SK-N-SH (cell line): ENCODE measurements at regions not wholly inside any gene's neighbourhood (a gene's known extent, or its start where the extent isn't known, plus 50 kb on each side); places are given as distances from the start of the nearest gene placed in this dataset.
"Not testable (repeated sequence)": the region's sequence is repeated elsewhere in the genome, so short reads cannot be mapped to it uniquely, and the experiment has no call there.

Experiments used
- CTCF ChIA-PET: fragments of 300-600, 350-600 bp; formaldehyde crosslinking; extraction: SDS; loops from one replicate; lab custom pipeline; 2021; lab: Yijun Ruan, JAX
- POLR2A ChIA-PET: fragments of 350-600 bp; sonication (Branson Sonifier 250); formaldehyde crosslinking; extraction: SDS; loops from one replicate; lab custom pipeline; 2020; ENCODE audit warnings: antibody characterized with exemption, inconsistent platforms; lab: Yijun Ruan, JAX
- DNase-seq: peaks from one replicate; pipeline ENCODE4 v3.0.0; 2012
- H2AFZ ChIP-seq: fragments of 200-600 bp; sonication (generic); 2 replicates; pipeline ENCODE4 v1.8.1; 2016; ENCODE audit warnings: antibody characterized with exemption, mild to moderate bottlenecking, low read depth
- H3F3A ChIP-seq: fragments of 200-600 bp; sonication (generic); replicated peaks from 2 replicates; pipeline ENCODE3; 2016; ENCODE audit warnings: antibody characterized with exemption, mild to moderate bottlenecking; ENCODE audit not compliant: insufficient read depth
- H3K27ac ChIP-seq, 2 experiments: fragments of 200-500 bp in 1 of 2; fragments of 200-600 bp in 1 of 2; sonication (Bioruptor generic) in 1 of 2; sonication (generic), shearing (Covaris generic) in 1 of 2; 2 replicates each; pipeline versions ENCODE4 v1.5.1 to v1.6.1; 2014 to 2016; ENCODE audit warnings: low read depth in 2 of 2, inconsistent platforms in 1 of 2, low read length in 1 of 2, mild to moderate bottlenecking in 1 of 2, mixed read lengths in 1 of 2
- H3K27me3 ChIP-seq: fragments of 200-600 bp; sonication (generic), shearing (Covaris generic); 2 replicates; pipeline ENCODE4 v1.6.1; 2016; ENCODE audit warnings: mixed run types; ENCODE audit not compliant: insufficient read depth
- H3K36me3 ChIP-seq, 2 experiments: fragments of 200-500 bp in 1 of 2; fragments of 200-600 bp in 1 of 2; sonication (Bioruptor generic) in 1 of 2; sonication (generic) in 1 of 2; replicated peaks in 1 of 2; 2 replicates each; pipeline versions ENCODE3 to v1.5.1; 2014 to 2016; ENCODE audit warnings: low read length in 1 of 2, mild to moderate bottlenecking in 1 of 2; ENCODE audit not compliant: insufficient read depth in 2 of 2, control insufficient read depth in 1 of 2
- H3K4me1 ChIP-seq, 2 experiments: fragments of 200-500 bp in 1 of 2; fragments of 200-600 bp in 1 of 2; sonication (Bioruptor generic) in 1 of 2; sonication (generic), shearing (Covaris generic) in 1 of 2; 2 replicates each; pipeline versions ENCODE4 v1.5.1 to v1.6.1; 2014 to 2016; ENCODE audit warnings: low read depth in 1 of 2, low read length in 1 of 2, mixed run types in 1 of 2; ENCODE audit not compliant: insufficient read depth in 2 of 2, control insufficient read depth in 1 of 2
- H3K4me2 ChIP-seq: fragments of 200-600 bp; sonication (generic), shearing (Covaris generic); 2 replicates; pipeline ENCODE4 v1.6.1; 2017; ENCODE audit warnings: mixed run types
- H3K4me3 ChIP-seq, 2 experiments: fragments of 200-500 bp in 1 of 2; fragments of 200-600 bp in 1 of 2; sonication (Bioruptor generic) in 1 of 2; sonication (generic), shearing (Covaris generic) in 1 of 2; 2 replicates each; pipeline versions ENCODE4 v1.5.1 to v1.8.1; 2014 to 2016; ENCODE audit warnings: low read depth in 2 of 2, inconsistent platforms in 1 of 2, low read length in 1 of 2, mild to moderate bottlenecking in 1 of 2, mixed read lengths in 1 of 2, moderate library complexity in 1 of 2
- H3K79me2 ChIP-seq: fragments of 200-600 bp; sonication (generic); 2 replicates; pipeline ENCODE4 v1.8.1; 2017; ENCODE audit warnings: mild to moderate bottlenecking; ENCODE audit not compliant: insufficient read depth
- H3K9ac ChIP-seq: fragments of 200-600 bp; sonication (generic); 2 replicates; pipeline ENCODE4 v1.6.1; 2017; ENCODE audit warnings: mixed run types
- H3K9me2 ChIP-seq: fragments of 200-600 bp; sonication (generic); 2 replicates; pipeline ENCODE4 v1.6.1; 2017; ENCODE audit warnings: mixed run types
- H3K9me3 ChIP-seq: fragments of 200-600 bp; sonication (generic); 2 replicates; pipeline ENCODE4 v1.6.1; 2017; ENCODE audit warnings: mixed run types, mild to moderate bottlenecking, moderate library complexity
- H4K20me1 ChIP-seq: fragments of 200-600 bp; sonication (generic); 2 replicates; pipeline ENCODE4 v1.6.1; 2017; ENCODE audit warnings: mild to moderate bottlenecking, mixed run types; ENCODE audit not compliant: insufficient read depth
- CHD2 ChIP-seq: fragments of 150-350 bp; IDR thresholded peaks from 2 replicates; pipeline ENCODE4 v1.6.1; 2018; ENCODE audit warnings: low read length; ENCODE audit not compliant: partially characterized antibody
- FOSL2 ChIP-seq: IDR thresholded peaks from 2 replicates; pipeline ENCODE4 v1.4.0; 2012; ENCODE audit warnings: low read depth, mild to moderate bottlenecking, moderate library complexity, borderline replicate concordance
- FOXM1 ChIP-seq: IDR thresholded peaks from 2 replicates; pipeline ENCODE4 v1.4.0; 2012; ENCODE audit warnings: low read depth, mild to moderate bottlenecking
- MEF2A ChIP-seq: IDR thresholded peaks from 2 replicates; pipeline ENCODE4 v1.4.0; 2012; ENCODE audit warnings: low read depth, borderline replicate concordance
- MXI1 ChIP-seq: IDR thresholded peaks from 2 replicates; pipeline ENCODE4 v1.6.1; 2012; ENCODE audit warnings: mild to moderate bottlenecking, low read depth, low read length, improper control_type of control experiment
- NFIC ChIP-seq: IDR thresholded peaks from 2 replicates; pipeline ENCODE4 v1.4.0; 2012; ENCODE audit warnings: borderline replicate concordance
- RAD21 ChIP-seq: IDR thresholded peaks from 2 replicates; pipeline ENCODE4 v1.6.1; 2012; ENCODE audit warnings: mild to moderate bottlenecking, low read length
- REST ChIP-seq: IDR thresholded peaks from 2 replicates; pipeline ENCODE4 v1.6.1; 2012; ENCODE audit warnings: mild to moderate bottlenecking, low read depth, low read length, moderate library complexity
- RFX5 ChIP-seq: IDR thresholded peaks from 2 replicates; pipeline ENCODE4 v1.6.1; 2012; ENCODE audit warnings: mild to moderate bottlenecking, improper control_type of control experiment, low read length
- SIN3A ChIP-seq: IDR thresholded peaks from 2 replicates; pipeline ENCODE4 v1.6.1; 2012; ENCODE audit warnings: low read depth, mild to moderate bottlenecking, low read length, moderate library complexity, borderline replicate concordance
- TCF12 ChIP-seq: IDR thresholded peaks from 2 replicates; pipeline ENCODE4 v1.4.0; 2012
- TEAD4 ChIP-seq: IDR thresholded peaks from 2 replicates; pipeline ENCODE4 v1.4.0; 2012; ENCODE audit warnings: mild to moderate bottlenecking, borderline replicate concordance; ENCODE audit not compliant: insufficient read depth
- WGBS: methylation state at CpG from one replicate; pipeline ENCODE4 v1.1.6; 2017; ENCODE audit warnings: low lambda C conversion rate; 5-methylcytosine and 5-hydroxymethylcytosine counted together
- TF ChIP-seq, protein P1 (sequence below): IDR thresholded peaks from 2 replicates; pipeline ENCODE4 v1.4.0; 2012; ENCODE audit warnings: low read depth
- TF ChIP-seq, protein P2 (sequence below): fragments of 150-350 bp; IDR thresholded peaks from 2 replicates; pipeline ENCODE4 v1.6.1; 2016; ENCODE audit warnings: mild to moderate bottlenecking, low read depth, low read length

GRCh38 chr18:75962036-75962572 lies 532.9 kb downstream of the ZNF516 start:
- 46% methylated on average over 7 of the region's 7 CpGs for WGBS
- TF ChIP-seq, protein P1, sequence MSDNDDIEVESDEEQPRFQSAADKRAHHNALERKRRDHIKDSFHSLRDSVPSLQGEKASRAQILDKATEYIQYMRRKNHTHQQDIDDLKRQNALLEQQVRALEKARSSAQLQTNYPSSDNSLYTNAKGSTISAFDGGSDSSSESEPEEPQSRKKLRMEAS: no peak
- no peak for TF ChIP-seq TEAD4
- TF ChIP-seq, all 33 proteins: peak for 0

GRCh38 chr18:75960356-75960755 lies 532.9 kb upstream of the SMIM21 start:
- POLR2A ChIA-PET, H3K4me3 ChIP-seq, H3K79me2 ChIP-seq, H3K4me1 ChIP-seq, H2AFZ ChIP-seq, H4K20me1 ChIP-seq, DNase-seq, H3K36me3 ChIP-seq, H3K9me3 ChIP-seq, H3K9ac ChIP-seq, CTCF ChIA-PET, H3K9me2 ChIP-seq, H3F3A ChIP-seq, H3K27me3 ChIP-seq, H3K27ac ChIP-seq, H3K4me2 ChIP-seq: not testable (repeated sequence)
- 38% methylated on average over 4 of the region's 4 CpGs for WGBS

More at GRCh38 chr18:75962036-75962572, 532.9 kb downstream of the ZNF516 start:
- H3K9ac ChIP-seq: no peak overlapping the region
- ChIA-PET POLR2A (no interaction called here), CTCF (interaction anchor here (0.6 to 1.1 kb wide), 2 partner anchors 15 to 60 kb away, joined by 3 read pairs; no protein-coding TSS in a partner anchor)
- H3K4me1 ChIP-seq: no peaks in the 10 kb centered on the region
- no peak overlapping the region for H3K4me3 ChIP-seq
- no peak for DNase-seq
- H3F3A ChIP-seq: no peaks in the 10 kb centered on the region
- no peak overlapping the region for H2AFZ ChIP-seq
- no peak overlapping the region for H3K4me2 ChIP-seq
- no peaks in the 10 kb centered on the region for H3K36me3 ChIP-seq
- H4K20me1 ChIP-seq: no peaks in the 10 kb centered on the region
- H3K79me2 ChIP-seq: no peaks in the 10 kb centered on the region
- no peak overlapping the region for H3K27ac ChIP-seq
- H3K27me3 ChIP-seq: no peaks in the 10 kb centered on the region
- no peaks in the 10 kb centered on the region; the same call in 1 of the 2 replicates for H3K9me3 ChIP-seq
- no peaks in the 10 kb centered on the region for H3K9me2 ChIP-seq

DNA sequence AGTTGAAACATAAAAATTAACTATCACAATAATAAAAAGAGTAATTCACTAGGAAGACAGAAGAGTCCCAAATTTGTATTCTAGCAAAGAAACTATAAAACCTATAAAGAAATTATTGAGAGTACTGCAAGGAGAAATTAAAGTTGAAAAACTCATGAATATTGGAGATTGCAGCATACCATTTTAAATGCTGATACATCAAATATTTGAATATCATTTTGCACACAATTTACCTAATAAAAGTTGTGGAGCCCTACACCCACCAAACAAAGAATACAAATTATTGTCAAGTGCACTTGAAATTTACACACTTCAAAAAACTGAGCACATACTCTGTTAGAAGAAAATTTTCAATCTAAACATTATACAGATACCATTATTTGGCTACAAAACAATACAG lies 531.6 kb upstream of the SMIM21 start:
- no peak for DNase-seq
- Histone ChIP-seq H3F3A (no peaks in the 10 kb centered on the region), H4K20me1 (no peaks in the 10 kb centered on the region), H3K9ac (no peak overlapping the region), H3K9me3 (peaks cover 10% of the 10 kb centered on the region; the same call in 1 of the 2 replicates), H3K27me3 (no peaks in the 10 kb centered on the region), H3K27ac (no peak overlapping the region), H3K4me1 (no peaks in the 10 kb centered on the region), H3K36me3 (no peaks in the 10 kb centered on the region), H3K4me2 (no peak overlapping the region), H3K9me2 (no peaks in the 10 kb centered on the region), H3K79me2 (no peaks in the 10 kb centered on the region), H2AFZ (no peak overlapping the region), H3K4me3 (no peak overlapping the region)
- ChIA-PET CTCF (no interaction called here), POLR2A (no interaction called here)
- TF ChIP-seq, protein P2, sequence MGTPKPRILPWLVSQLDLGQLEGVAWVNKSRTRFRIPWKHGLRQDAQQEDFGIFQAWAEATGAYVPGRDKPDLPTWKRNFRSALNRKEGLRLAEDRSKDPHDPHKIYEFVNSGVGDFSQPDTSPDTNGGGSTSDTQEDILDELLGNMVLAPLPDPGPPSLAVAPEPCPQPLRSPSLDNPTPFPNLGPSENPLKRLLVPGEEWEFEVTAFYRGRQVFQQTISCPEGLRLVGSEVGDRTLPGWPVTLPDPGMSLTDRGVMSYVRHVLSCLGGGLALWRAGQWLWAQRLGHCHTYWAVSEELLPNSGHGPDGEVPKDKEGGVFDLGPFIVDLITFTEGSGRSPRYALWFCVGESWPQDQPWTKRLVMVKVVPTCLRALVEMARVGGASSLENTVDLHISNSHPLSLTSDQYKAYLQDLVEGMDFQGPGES: no peak
- TF ChIP-seq TCF12: no peak
- TF ChIP-seq, protein P1: no peak
- no peak for TF ChIP-seq MXI1
- TF ChIP-seq NFIC: no peak
- TF ChIP-seq FOXM1: no peak
- TF ChIP-seq MEF2A: no peak
- no peak for TF ChIP-seq CHD2
- no peak for TF ChIP-seq REST
- no peak for TF ChIP-seq FOSL2
- TF ChIP-seq RAD21: no peak
- no peak for TF ChIP-seq RFX5
- TF ChIP-seq SIN3A: no peak
